Right atrium auricular region (tissue), 2 donors: ENCODE measurements at regions not wholly inside any gene's neighbourhood (a gene's known extent, or its start where the extent isn't known, plus 50 kb on each side); places are given as distances from the start of the nearest gene placed in this dataset.
A peak's percentile ranks its signal among the peaks of the same experiment; 100 is the strongest.

Source experiments
- DNase-seq: peaks from one replicate; pipeline ENCODE4 v3.0.0-alpha.2; 2019; ENCODE audit warnings: low spot score
- H3K27ac ChIP-seq, 2 donors: fragments of 200-600 bp; sonication (generic); 1 replicate in 1 of 2; 2 replicates in 1 of 2; pipeline ENCODE4 v1.5.1; 2016 to 2019
- H3K27me3 ChIP-seq, 2 donors: fragments of 200-600 bp; sonication (generic); one replicate each; pipeline versions ENCODE4 v1.5.1 to v1.6.0; 2017 to 2019
- H3K36me3 ChIP-seq: fragments of 200-600 bp; sonication (generic); one replicate; pipeline ENCODE4 v1.5.1; 2016
- H3K4me1 ChIP-seq, 2 donors: fragments of 200-600 bp; sonication (generic); one replicate each; pipeline versions ENCODE4 v1.5.1 to v1.6.0; 2017 to 2019
- H3K4me3 ChIP-seq, 2 donors: fragments of 200-600 bp; sonication (generic); 1 replicate in 1 of 2; 2 replicates in 1 of 2; pipeline ENCODE4 v1.5.1; 2017 to 2019; ENCODE audit warnings: mild to moderate bottlenecking in 1 of 2, moderate library complexity in 1 of 2
- H3K9me3 ChIP-seq, 2 donors: fragments of 200-600 bp; sonication (generic); one replicate each; pipeline ENCODE4 v1.5.1; 2019
- TF ChIP-seq, protein P1 (sequence below), 2 donors: fragments of 200-600 bp; sonication (generic); IDR thresholded peaks; one replicate each; pipeline ENCODE4 v1.5.1; 2019; ENCODE audit warnings: antibody characterized with exemption in 2 of 2

DNA sequence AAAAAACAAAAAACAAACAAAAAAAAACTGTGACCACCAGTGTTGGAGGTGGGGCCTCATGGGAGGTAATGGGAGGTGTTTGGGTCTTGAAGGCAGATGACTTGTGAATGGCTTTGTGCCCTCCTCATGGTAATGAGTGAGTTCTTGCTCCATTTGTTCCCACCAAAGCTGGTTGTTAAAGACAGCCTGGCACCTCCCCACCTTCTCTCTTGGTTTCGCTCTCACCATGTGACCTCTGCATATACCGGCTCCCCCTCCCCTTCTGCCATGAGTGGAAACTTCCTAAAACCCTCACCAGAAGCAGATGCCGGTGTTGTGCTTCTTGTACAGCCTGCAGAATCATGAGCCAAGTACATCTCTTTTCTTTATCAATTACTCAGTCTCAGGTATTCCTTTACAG is 61.5 kb upstream of the ATP11B start:
- no peak for DNase-seq
- Histone ChIP-seq H3K36me3 (no peaks in the 10 kb centered on the region), H3K4me3 (no peak overlapping the region), H3K9me3 (no peaks in the 10 kb centered on the region), H3K27me3 (no peaks in the 10 kb centered on the region), H3K4me1 (no peaks in the 10 kb centered on the region), H3K27ac (no peak overlapping the region)
- TF ChIP-seq, protein P1, sequence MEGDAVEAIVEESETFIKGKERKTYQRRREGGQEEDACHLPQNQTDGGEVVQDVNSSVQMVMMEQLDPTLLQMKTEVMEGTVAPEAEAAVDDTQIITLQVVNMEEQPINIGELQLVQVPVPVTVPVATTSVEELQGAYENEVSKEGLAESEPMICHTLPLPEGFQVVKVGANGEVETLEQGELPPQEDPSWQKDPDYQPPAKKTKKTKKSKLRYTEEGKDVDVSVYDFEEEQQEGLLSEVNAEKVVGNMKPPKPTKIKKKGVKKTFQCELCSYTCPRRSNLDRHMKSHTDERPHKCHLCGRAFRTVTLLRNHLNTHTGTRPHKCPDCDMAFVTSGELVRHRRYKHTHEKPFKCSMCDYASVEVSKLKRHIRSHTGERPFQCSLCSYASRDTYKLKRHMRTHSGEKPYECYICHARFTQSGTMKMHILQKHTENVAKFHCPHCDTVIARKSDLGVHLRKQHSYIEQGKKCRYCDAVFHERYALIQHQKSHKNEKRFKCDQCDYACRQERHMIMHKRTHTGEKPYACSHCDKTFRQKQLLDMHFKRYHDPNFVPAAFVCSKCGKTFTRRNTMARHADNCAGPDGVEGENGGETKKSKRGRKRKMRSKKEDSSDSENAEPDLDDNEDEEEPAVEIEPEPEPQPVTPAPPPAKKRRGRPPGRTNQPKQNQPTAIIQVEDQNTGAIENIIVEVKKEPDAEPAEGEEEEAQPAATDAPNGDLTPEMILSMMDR (IDR thresholded peaks at IDR 0.05): no peak

DNA sequence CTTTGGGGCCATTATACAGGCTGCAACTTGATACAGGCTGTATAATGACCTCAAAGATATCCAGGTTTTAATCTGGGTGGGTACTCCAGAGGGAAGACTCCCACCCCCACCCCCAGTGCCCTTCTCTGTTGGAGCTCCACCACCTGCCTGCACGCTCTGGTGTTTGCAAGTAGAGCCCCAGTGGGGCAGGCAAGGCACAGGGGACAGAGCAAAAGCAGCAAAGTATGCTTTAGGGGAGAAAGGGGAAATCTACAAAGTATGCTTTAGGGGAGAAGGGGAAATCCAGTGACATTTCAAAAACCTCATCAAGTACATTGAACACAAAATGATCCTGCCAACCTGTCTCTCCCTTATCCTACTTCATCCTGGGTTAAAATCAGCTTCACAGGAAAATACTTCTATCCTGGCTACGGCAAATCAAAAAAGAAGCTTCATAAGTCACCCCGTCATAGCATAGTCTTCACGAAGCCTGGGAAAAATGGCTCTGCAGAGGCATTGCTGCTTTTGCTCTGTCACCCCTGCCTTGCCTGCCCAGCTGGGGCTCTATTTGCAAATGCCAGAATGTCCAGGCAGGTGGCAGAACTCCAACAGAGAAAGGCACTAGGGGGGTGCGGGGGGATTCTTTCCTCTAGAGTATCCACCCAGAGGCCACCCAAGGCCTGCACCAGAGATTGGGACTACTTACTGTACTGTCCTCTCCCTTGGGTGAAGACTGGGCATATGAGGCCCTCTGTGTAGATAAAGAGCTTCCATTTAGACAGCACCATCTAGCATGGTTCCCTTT is 60.9 kb upstream of the ATP11B start:
- Histone ChIP-seq H3K9me3 (no peaks in the 10 kb centered on the region), H3K36me3 (no peaks in the 10 kb centered on the region), H3K4me1 (no peaks in the 10 kb centered on the region), H3K4me3 (no peak overlapping the region), H3K27ac (no peak overlapping the region), H3K27me3 (no peaks in the 10 kb centered on the region)
- DNase-seq: no peak
- TF ChIP-seq, protein P1 (IDR thresholded peaks at IDR 0.05): no peak

DNA sequence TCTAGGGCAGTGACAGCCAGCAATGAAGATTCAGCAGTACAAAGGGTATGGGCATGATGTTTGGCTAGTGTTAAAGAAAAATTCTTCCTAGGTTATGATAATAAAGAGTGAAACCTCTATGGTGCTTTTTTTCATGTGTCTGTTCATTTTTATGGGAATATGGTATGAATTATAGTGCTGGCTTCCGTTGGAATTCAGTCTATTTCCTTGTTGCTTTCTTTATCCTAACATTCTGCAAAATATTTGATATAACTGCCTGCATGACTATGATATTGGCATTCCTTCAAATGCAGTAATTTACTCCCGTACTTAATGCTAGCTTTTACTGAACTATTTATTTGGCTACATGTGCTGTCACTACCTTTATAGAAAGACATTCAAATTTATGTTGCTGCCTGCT is 57.6 kb upstream of the ATP11B start:
- H3K4me3 ChIP-seq: no peak overlapping the region
- no peaks in the 10 kb centered on the region for H3K27me3 ChIP-seq
- DNase-seq: no peak
- no peaks in the 10 kb centered on the region for H3K9me3 ChIP-seq
- no peaks in the 10 kb centered on the region for H3K4me1 ChIP-seq
- TF ChIP-seq, protein P1 (IDR thresholded peaks at IDR 0.05): no peak
- H3K36me3 ChIP-seq: no peaks in the 10 kb centered on the region
- no peak overlapping the region for H3K27ac ChIP-seq

DNA sequence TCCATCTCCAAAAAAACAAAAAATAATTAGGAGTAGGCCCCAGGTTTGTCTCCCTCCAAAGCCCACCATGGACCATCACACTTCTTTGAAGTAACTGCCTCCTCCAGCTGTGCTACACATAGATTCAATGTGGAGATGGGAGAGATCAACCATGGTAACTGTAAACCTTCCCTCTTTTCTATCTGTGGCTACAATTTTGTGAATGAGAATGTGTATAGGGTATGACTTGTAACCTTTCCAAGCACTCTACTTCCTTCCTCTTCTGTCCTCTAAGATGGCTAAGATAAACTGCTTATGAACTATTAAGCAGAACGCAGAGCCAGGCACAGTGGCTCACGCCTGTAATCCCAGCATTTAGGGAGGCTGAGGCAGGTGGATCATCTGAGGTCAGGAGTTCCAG is 55.5 kb upstream of the ATP11B start:
- H3K4me3 ChIP-seq: no peak overlapping the region
- no peaks in the 10 kb centered on the region for H3K9me3 ChIP-seq
- no peaks in the 10 kb centered on the region for H3K27me3 ChIP-seq
- no peaks in the 10 kb centered on the region for H3K4me1 ChIP-seq
- no peaks in the 10 kb centered on the region for H3K36me3 ChIP-seq
- H3K27ac ChIP-seq: no peak overlapping the region
- TF ChIP-seq, protein P1 (IDR thresholded peaks at IDR 0.05): no peak
- no peak for DNase-seq

DNA sequence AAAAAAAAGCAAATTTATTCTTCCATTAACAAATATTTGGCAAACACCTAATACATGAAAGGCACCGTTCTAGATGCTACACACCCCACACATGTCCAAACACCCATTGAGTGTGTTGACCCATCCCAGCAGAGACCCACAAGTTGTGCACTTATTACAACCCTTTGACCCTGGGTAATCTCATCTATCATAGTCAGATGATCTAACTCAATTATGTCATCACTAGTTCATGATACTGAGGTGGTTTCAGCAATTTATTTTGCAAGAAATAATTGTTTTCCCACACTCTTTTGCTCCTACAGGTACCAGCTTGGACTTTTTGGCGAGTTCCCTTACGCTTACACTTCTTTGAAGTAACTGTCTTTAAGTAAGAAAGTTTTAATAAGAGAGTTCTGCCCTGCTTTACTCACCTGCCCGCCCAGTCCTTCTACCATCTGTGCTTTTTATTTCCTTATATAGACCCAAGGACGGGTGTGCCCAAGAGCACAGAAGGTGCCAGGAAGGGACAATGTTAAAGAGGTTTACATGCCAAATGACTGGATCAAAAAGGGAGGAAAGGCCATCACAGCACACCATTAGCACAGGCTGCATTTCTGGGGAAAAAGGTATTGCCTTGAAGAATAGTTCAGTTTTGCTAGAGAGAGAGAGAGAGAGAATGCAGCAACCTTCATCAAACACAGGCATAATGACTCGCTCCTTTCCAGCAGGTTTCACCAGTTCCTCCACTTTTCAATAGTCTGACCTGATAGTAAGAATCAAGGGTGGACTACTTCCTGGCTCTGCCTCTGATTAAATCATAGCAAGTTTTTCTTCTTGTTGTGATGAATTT is 54.5 kb upstream of the ATP11B start:
- DNase-seq: peak; percentile 9
- no peaks in the 10 kb centered on the region for H3K27me3 ChIP-seq
- no peak overlapping the region for H3K27ac ChIP-seq
- H3K4me3 ChIP-seq: no peak overlapping the region
- no peaks in the 10 kb centered on the region for H3K9me3 ChIP-seq
- TF ChIP-seq, protein P1 (IDR thresholded peaks at IDR 0.05): no peak
- H3K4me1 ChIP-seq: no peaks in the 10 kb centered on the region
- H3K36me3 ChIP-seq: no peaks in the 10 kb centered on the region
